HUES64 (cell line): ENCODE measurements at regions not wholly inside any gene's neighbourhood (a gene's known extent, or its start where the extent isn't known, plus 50 kb on each side); places are given as distances from the start of the nearest gene placed in this dataset.

Experiments
- H3K27ac ChIP-seq: 2 replicates; pipeline ENCODE4 v1.7.0; 2013; ENCODE audit warnings: low read depth, low read length, inconsistent platforms
- H3K27me3 ChIP-seq: 2 replicates; pipeline ENCODE4 v1.6.1; 2013; ENCODE audit warnings: mild to moderate bottlenecking, low read length; ENCODE audit not compliant: insufficient read depth
- H3K36me3 ChIP-seq: 2 replicates; pipeline ENCODE4 v1.6.1; 2013; ENCODE audit warnings: mild to moderate bottlenecking, low read length; ENCODE audit not compliant: insufficient read depth
- H3K4me1 ChIP-seq: 2 replicates; pipeline ENCODE4 v1.6.1; 2013; ENCODE audit warnings: mild to moderate bottlenecking, low read length, moderate library complexity; ENCODE audit not compliant: insufficient read depth
- H3K4me3 ChIP-seq: 2 replicates; pipeline ENCODE4 v1.5.1; 2013; ENCODE audit warnings: mild to moderate bottlenecking, low read length, moderate library complexity
- H3K9ac ChIP-seq: 2 replicates; pipeline ENCODE4 v1.6.1; 2013; ENCODE audit warnings: mild to moderate bottlenecking, low read depth, low read length
- H3K9me3 ChIP-seq: 2 replicates; pipeline ENCODE4 v1.6.1; 2013; ENCODE audit warnings: low read depth, low read length; ENCODE audit not compliant: insufficient read depth
- WGBS: fragments of 150-250, 120-280 bp; methylation state at CpG from one replicate; pipeline ENCODE4 v1.1.7; 2013; ENCODE audit warnings: missing lambda C conversion rate; 5-methylcytosine and 5-hydroxymethylcytosine counted together

DNA sequence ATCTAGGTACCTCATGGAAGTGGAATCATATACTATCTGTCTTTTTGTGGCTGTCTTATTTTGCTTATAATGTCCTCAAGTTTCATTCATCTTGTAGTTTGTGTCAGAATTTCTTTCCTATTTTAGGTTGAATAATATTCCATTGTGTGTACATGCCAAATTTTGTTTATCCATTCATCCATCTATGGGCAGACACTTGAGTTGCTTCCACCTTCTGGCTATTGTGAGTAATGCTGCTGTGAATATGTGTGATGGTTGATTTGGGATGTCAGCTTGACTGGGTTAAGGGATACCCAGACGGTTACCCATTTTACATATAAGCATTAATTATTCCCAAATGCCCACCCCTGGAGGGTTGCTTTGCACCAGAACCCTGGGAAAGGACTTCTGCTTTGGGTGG, 477.5 kb downstream of the PTPRU start:
- Histone ChIP-seq H3K9ac (no peak overlapping the region), H3K27me3 (no peaks in the 10 kb centered on the region), H3K36me3 (no peaks in the 10 kb centered on the region), H3K4me3 (no peak overlapping the region), H3K27ac (no peak overlapping the region), H3K9me3 (peaks cover 17% of the 10 kb centered on the region; the same call in 1 of the 2 replicates), H3K4me1 (peaks cover 10% of the 10 kb centered on the region; the same call in 1 of the 2 replicates)
- WGBS, result no CpG with 5 or more reads among the region's 1 CpG

DNA sequence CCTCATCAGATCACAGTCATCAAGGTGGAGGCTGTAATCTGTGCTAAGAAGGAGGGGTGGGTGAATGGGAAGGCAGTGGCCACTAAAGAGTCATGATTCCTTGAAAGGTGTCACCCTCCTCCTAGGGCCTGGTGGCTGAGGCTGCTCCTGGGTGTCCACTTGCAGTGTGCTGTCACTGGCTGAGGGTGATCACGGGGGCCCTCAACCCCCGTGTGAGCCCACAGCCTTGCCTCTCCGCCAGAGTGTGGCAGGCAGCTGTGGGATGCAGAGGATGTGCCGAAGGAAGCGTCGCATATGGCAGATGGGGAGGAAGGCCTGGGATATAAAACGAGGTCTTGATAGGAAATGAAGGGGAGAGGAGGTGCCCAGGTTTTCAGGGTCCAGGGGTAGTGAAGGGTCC, 476.5 kb downstream of the PTPRU start:
- no peaks in the 10 kb centered on the region for H3K36me3 ChIP-seq
- no peak overlapping the region for H3K4me3 ChIP-seq
- no peaks in the 10 kb centered on the region for H3K27me3 ChIP-seq
- no peak overlapping the region for H3K9ac ChIP-seq
- peaks cover 16% of the 10 kb centered on the region; the same call in 1 of the 2 replicates for H3K4me1 ChIP-seq
- WGBS, result 88% methylated on average over 7 of the region's 7 CpGs
- H3K9me3 ChIP-seq, result peaks cover 14% of the 10 kb centered on the region; the same call in 1 of the 2 replicates
- H3K27ac ChIP-seq, result no peak overlapping the region

DNA sequence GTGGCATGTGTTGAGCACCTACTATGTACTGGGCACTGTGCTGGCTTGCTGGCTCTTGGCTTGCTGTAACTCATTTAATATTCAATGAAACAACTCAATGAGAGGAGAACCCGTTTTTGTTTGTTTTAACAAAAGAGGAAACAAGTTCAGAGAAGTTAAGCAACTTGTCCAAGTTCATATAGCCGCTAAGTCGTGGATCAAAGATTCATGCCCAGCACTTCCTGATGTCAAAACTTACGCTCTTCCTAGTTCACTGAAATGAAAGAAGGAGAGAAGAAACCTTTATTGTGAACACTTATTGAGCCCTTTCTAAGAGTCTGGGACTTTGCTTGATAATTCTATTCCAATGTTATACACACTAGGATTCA, 475.9 kb downstream of the PTPRU start:
- H3K4me1 ChIP-seq, result peaks cover 16% of the 10 kb centered on the region; the same call in 1 of the 2 replicates
- H3K36me3 ChIP-seq, result no peaks in the 10 kb centered on the region
- H3K27ac ChIP-seq, result no peak overlapping the region
- WGBS, result 87% methylated on average over 4 of the region's 4 CpGs
- H3K9me3 ChIP-seq, result peaks cover 9% of the 10 kb centered on the region; the same call in 1 of the 2 replicates
- H3K9ac ChIP-seq, result no peak overlapping the region
- no peak overlapping the region for H3K4me3 ChIP-seq
- no peaks in the 10 kb centered on the region for H3K27me3 ChIP-seq

DNA sequence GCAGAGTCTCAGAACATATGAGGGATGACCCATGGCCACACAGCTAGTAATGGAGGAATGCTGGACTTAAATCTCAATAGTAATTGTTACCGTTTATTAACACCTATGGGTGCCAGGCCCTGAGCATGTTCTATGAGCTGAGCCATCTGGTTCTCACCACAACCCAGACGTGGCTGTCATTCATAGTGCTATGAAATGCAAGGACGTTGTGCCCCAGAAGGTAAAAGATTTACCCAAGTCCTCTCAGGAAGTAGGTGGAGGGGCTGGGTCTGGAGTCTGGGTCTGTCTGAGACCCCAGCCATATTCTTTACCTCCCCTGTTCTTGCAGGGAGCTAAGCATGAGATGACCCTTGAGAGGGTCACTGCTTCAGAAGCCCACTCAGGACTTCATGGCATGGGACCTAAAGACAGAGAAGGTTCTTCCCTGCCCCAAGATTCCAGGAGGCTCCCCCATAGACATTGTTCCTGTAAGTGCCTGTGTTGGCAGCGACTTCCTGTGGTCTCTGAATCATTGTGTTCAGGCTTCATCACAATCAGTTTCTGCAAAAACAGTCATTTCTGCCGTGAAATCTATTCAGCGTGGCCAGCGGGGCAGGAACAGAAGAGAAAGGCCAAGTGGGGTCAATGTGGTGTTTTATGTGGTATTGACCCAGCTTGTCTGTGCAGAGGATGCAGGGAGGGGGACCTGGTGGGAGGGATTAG, 475.4 kb downstream of the PTPRU start:
- no peak overlapping the region for H3K27ac ChIP-seq
- peaks cover 5% of the 10 kb centered on the region; the same call in 1 of the 2 replicates for H3K9me3 ChIP-seq
- H3K4me1 ChIP-seq, result peaks cover 16% of the 10 kb centered on the region; the same call in 1 of the 2 replicates
- H3K27me3 ChIP-seq, result no peaks in the 10 kb centered on the region
- H3K4me3 ChIP-seq, result no peak overlapping the region
- no peak overlapping the region for H3K9ac ChIP-seq
- H3K36me3 ChIP-seq, result no peaks in the 10 kb centered on the region
- 94% methylated on average over 7 of the region's 7 CpGs for WGBS

DNA sequence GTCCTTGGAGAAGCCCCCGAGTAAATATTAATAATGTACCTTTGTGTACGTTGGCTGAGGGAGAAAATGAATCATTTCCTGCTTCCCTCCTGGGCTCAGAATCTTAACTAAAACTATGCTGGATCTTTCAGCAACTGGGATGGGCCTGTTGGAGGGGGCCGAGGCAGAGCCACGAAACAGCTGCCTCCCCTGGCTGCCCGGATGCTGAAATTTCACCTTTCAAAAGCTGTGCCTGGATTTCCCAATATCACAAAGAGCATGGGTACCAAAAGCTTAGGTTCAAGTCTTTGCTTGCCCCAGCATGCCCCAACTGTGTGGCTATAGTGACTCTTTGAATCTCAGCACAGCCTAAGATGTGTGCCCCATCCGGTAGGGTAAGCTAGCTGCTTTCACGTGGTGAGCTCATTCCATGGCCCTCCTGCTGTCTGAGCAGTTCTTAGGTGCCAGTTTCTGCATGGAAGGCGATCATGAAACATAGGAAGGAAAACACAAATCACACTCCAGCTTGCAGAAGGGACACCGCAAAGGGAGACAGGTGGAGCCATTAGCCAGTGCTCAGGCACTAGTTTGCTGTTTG, 473.5 kb downstream of the PTPRU start:
- no peaks in the 10 kb centered on the region for H3K36me3 ChIP-seq
- no peak overlapping the region for H3K27ac ChIP-seq
- no peak overlapping the region for H3K4me3 ChIP-seq
- H3K27me3 ChIP-seq, result no peaks in the 10 kb centered on the region
- H3K4me1 ChIP-seq, result peaks cover 16% of the 10 kb centered on the region; the same call in 1 of the 2 replicates
- H3K9me3 ChIP-seq, result no peaks in the 10 kb centered on the region
- WGBS, result 78% methylated on average over 8 of the region's 9 CpGs
- no peak overlapping the region for H3K9ac ChIP-seq

DNA sequence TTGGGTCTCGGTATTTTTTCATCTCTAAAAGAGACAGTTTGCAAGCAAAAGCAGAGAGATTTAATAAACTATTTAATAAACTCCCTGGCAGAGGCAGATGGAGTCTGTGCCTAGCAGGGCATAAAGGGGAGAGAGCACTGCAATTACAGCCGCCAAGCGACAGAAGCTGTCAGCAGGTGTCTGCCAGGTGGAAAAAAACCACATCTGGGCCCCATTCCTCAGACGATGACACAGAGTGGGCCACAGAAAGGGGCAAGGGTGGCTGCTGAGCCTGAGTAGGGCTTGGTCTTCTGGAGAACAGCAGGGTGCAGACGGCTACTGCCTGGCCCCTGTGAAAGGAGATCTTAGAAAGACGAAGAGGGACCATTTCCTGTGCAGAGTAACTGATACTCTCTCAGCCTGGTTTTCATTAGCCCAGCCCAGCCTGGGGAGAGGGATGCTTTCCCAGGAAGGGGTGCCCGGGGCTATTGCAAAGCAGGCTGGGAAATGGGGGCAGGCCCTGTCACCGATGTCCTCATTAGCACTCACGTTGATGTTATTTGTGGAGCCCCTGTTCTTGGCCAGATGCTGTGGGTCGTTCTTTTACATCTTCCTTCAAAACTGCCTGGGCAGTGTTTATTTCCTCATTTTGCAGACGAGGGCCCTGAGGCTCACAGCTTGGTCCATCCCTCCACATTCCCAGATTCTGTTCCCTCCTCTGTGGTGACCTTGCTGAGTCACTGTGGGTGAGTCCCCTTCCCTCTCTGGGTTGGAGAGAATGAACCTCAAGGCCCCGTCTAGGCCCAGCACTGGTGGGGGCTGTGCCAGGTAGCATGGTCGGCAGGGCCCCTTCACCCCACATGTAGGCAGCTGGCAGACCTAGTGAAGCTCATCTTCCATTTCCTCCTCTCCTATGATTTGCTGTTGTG, 472.7 kb downstream of the PTPRU start:
- no peak overlapping the region for H3K9ac ChIP-seq
- no peak overlapping the region for H3K27ac ChIP-seq
- H3K9me3 ChIP-seq, result no peaks in the 10 kb centered on the region
- H3K36me3 ChIP-seq, result no peaks in the 10 kb centered on the region
- WGBS, result 59% methylated on average over 13 of the region's 13 CpGs
- H3K27me3 ChIP-seq, result no peaks in the 10 kb centered on the region
- no peak overlapping the region for H3K4me3 ChIP-seq
- H3K4me1 ChIP-seq, result peaks cover 16% of the 10 kb centered on the region; the same call in 1 of the 2 replicates

DNA sequence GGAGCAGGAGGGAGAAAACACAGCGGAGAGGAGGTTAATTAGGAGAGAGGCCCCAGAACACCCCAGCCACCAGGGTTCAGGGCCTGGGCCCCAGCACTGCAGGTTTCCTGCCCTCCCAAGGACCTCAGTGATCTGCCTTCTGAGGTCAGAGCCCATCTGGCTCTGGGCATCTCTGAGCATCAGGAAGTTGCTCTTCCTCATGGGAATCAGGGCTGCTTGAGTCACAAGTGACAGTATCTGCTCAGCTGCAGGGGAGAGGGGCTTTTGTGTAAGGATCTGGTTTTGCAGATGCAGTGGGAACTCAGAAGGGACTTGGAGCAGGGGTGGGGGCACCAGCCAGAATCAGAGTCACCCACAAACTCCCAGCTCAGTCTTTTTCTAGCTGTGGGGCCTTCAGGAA, 472.1 kb downstream of the PTPRU start:
- H3K9ac ChIP-seq, result no peak overlapping the region
- no peak overlapping the region for H3K27ac ChIP-seq
- no peak overlapping the region for H3K4me3 ChIP-seq
- no peaks in the 10 kb centered on the region for H3K9me3 ChIP-seq
- 100% methylated on average over 1 of the region's 1 CpG for WGBS
- no peaks in the 10 kb centered on the region for H3K27me3 ChIP-seq
- peaks cover 16% of the 10 kb centered on the region; the same call in 1 of the 2 replicates for H3K4me1 ChIP-seq
- no peaks in the 10 kb centered on the region for H3K36me3 ChIP-seq

DNA sequence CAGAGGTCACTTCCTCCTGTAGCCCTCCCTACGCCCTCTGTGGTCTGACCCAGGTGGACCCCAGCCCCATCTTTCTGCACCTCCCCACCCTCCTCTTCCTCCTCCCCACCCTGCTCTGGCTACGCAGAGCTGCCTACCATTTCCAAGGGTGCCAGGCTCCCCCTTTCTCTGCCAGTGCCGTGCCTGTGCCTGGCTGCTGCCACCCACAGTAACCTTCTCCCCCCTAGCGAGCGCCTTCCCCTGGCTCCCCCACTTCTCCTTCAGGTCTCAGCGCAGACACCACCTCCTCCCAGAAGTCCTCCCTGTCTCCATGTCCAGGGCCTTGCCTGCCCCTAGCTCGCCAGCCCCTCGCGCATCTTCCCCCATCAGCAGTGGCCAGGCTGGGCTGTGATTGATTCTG, 471.5 kb downstream of the PTPRU start:
- Histone ChIP-seq H3K27me3 (no peaks in the 10 kb centered on the region), H3K27ac (no peak overlapping the region), H3K36me3 (no peaks in the 10 kb centered on the region), H3K9ac (no peak overlapping the region), H3K4me3 (no peak overlapping the region), H3K4me1 (peaks cover 16% of the 10 kb centered on the region; the same call in 1 of the 2 replicates), H3K9me3 (no peaks in the 10 kb centered on the region)
- 92% methylated on average over 9 of the region's 9 CpGs for WGBS

DNA sequence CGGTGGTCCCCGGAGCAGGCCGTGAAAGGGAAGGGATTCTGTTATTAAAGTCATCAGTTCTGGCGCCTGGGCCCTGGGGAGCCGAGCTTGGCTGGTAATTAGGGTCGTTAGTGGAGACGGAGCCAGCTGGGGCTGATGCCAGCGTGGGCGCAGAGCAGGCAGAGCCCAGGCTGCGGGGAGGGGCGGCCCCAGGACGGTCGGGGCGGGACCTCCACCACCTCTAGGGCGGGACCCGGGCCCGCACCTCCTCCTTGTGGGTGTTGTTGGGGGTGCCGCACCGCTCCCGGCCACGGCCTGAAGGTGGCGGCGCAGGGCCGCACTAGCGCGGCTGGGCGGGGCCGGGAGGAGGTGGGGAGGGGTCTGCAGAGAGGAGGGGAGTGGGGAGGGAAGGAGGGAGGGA, 470.6 kb downstream of the PTPRU start:
- Histone ChIP-seq H3K4me1 (peaks cover 16% of the 10 kb centered on the region; the same call in 1 of the 2 replicates), H3K27me3 (no peaks in the 10 kb centered on the region), H3K9me3 (no peaks in the 10 kb centered on the region), H3K27ac (no peak overlapping the region), H3K36me3 (no peaks in the 10 kb centered on the region), H3K9ac (no peak overlapping the region), H3K4me3 (peak overlapping the region; percentile 59)
- 4% methylated on average over 28 of the region's 28 CpGs for WGBS

DNA sequence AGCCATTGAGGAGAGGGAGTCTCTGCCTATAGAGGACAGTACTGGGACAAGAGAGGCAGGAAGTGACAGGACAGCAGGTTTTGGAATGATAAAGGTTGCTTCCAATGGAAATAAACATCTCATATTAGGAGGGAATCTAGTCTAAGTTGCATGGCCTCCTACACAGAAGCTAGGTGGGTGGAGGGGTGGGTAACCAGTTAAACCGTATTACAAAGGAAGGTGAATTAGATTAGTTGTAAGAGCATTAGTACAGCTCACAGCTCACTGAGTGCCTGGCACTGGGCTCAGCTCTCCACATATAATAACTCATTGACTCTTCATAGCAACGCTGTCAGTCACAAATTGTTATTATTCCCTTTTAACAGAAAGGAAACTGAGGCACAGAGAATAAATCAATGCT, 468.1 kb downstream of the PTPRU start:
- Histone ChIP-seq H3K4me1 (peaks cover 12% of the 10 kb centered on the region; the same call in 1 of the 2 replicates), H3K27me3 (no peaks in the 10 kb centered on the region), H3K9ac (no peak overlapping the region), H3K36me3 (no peaks in the 10 kb centered on the region), H3K9me3 (no peaks in the 10 kb centered on the region), H3K27ac (no peak overlapping the region), H3K4me3 (no peak overlapping the region)
- 95% methylated on average over 2 of the region's 2 CpGs for WGBS
